GM19023 (cell line): ENCODE measurements at regions not wholly inside any gene's neighbourhood (a gene's known extent, or its start where the extent isn't known, plus 50 kb on each side); places are given as distances from the start of the nearest gene placed in this dataset.

Source experiments
- ATAC-seq: cut with Tn5 transposase; IDR thresholded peaks from one replicate; pipeline ENCODE4 v1.9.1; 2021; ENCODE audit warnings: mild to moderate bottlenecking, moderate library complexity; ENCODE audit not compliant: unreplicated experiment

GRCh38 chr17:56648321-56648720 lies 54.8 kb downstream of the NOG start:
- no peak for ATAC-seq

GRCh38 chr17:56648806-56649205 lies 55.3 kb downstream of the NOG start:
- ATAC-seq = no peak

- ATAC-seq = no peak
Observed at GRCh38 chr17:56652628-56653027, 59.1 kb downstream of the NOG start.

- peak; percentile 93 for ATAC-seq
Observed at GRCh38 chr17:56653877-56654276, 60.4 kb downstream of the NOG start.

- ATAC-seq = no peak
Observed at GRCh38 chr17:56656701-56657327, 63.3 kb downstream of the NOG start.

GRCh38 chr17:56658648-56659047 lies 65.1 kb downstream of the NOG start:
- ATAC-seq = no peak

- ATAC-seq = no peak
Observed at GRCh38 chr17:56659622-56660021, 66.1 kb downstream of the NOG start.

- ATAC-seq = no peak
Observed at GRCh38 chr17:56661906-56662305, 68.4 kb downstream of the NOG start.

- ATAC-seq = no peak
Observed at GRCh38 chr17:56665864-56666263, 72.4 kb downstream of the NOG start.

GRCh38 chr17:56667925-56668458 lies 74.5 kb downstream of the NOG start:
- ATAC-seq = no peak

GRCh38 chr17:56672195-56672594 lies 78.7 kb downstream of the NOG start:
- ATAC-seq = no peak

- no peak for ATAC-seq
Observed at GRCh38 chr17:56674401-56674925, 81.0 kb downstream of the NOG start.

- no peak for ATAC-seq
Observed at GRCh38 chr17:56675876-56676660, 82.6 kb downstream of the NOG start.

- no peak for ATAC-seq
Observed at GRCh38 chr17:56676810-56677209, 83.3 kb downstream of the NOG start.

GRCh38 chr17:56678249-56679114 lies 85.0 kb downstream of the NOG start:
- no peak for ATAC-seq

- ATAC-seq = no peak
Observed at GRCh38 chr17:56679115-56679776, 85.7 kb downstream of the NOG start.

- ATAC-seq = no peak
Observed at GRCh38 chr17:56679777-56680422, 86.4 kb downstream of the NOG start.

GRCh38 chr17:56680676-56681075 lies 87.2 kb downstream of the NOG start:
- no peak for ATAC-seq

GRCh38 chr17:56681561-56682266 lies 88.2 kb downstream of the NOG start:
- ATAC-seq = no peak
